Tongue (tissue), 1 donor: ENCODE measurements at regions not wholly inside any gene's neighbourhood (a gene's known extent, or its start where the extent isn't known, plus 50 kb on each side); places are given as distances from the start of the nearest gene placed in this dataset.
A peak's percentile ranks its signal among the peaks of the same experiment; 100 is the strongest.

Source experiments
- DNase-seq: peaks from one replicate; pipeline ENCODE4 v3.0.0-alpha.2; 2015

- no peak for DNase-seq
Measured at GRCh38 chr15:92305343-92305742, 88.3 kb upstream of the ST8SIA2 start.

GRCh38 chr15:92306663-92307062 is 87.0 kb upstream of the ST8SIA2 start:
- peak; percentile 31 for DNase-seq

GRCh38 chr15:92315144-92315543 is 78.5 kb upstream of the ST8SIA2 start:
- no peak for DNase-seq

GRCh38 chr15:92315595-92316211 is 78.0 kb upstream of the ST8SIA2 start:
- DNase-seq: no peak

- DNase-seq: peak; percentile 16
Measured at GRCh38 chr15:92316586-92317295, 76.9 kb upstream of the ST8SIA2 start.

- no peak for DNase-seq
Measured at GRCh38 chr15:92320012-92320699, 73.5 kb upstream of the ST8SIA2 start.

- peak; percentile 76 for DNase-seq
Measured at GRCh38 chr15:92322566-92323355, 70.9 kb upstream of the ST8SIA2 start.

- peak; percentile 56 for DNase-seq
Measured at GRCh38 chr15:92323525-92323924, 70.2 kb upstream of the ST8SIA2 start.

GRCh38 chr15:92324101-92324963 is 69.3 kb upstream of the ST8SIA2 start:
- DNase-seq: peak; percentile 84

- peak; percentile 38 for DNase-seq
Measured at GRCh38 chr15:92326236-92326635, 67.4 kb upstream of the ST8SIA2 start.

GRCh38 chr15:92327033-92327432 is 66.6 kb upstream of the ST8SIA2 start:
- DNase-seq: no peak

GRCh38 chr15:92328207-92328606 is 65.5 kb upstream of the ST8SIA2 start:
- DNase-seq: no peak

- DNase-seq: no peak
Measured at GRCh38 chr15:92332125-92332899, 61.4 kb upstream of the ST8SIA2 start.

- no peak for DNase-seq
Measured at GRCh38 chr15:92333709-92334108, 60.0 kb upstream of the ST8SIA2 start.

- DNase-seq: no peak
Measured at GRCh38 chr15:92336419-92336987, 57.2 kb upstream of the ST8SIA2 start.

GRCh38 chr15:92339361-92339760 is 54.3 kb upstream of the ST8SIA2 start:
- DNase-seq: no peak
